HG03354 (cell line): ENCODE measurements at regions not wholly inside any gene's neighbourhood (a gene's known extent, or its start where the extent isn't known, plus 50 kb on each side); places are given as distances from the start of the nearest gene placed in this dataset.

Experiments
- ATAC-seq: cut with Tn5 transposase; IDR thresholded peaks from one replicate; pipeline ENCODE4 v1.9.1; 2021; ENCODE audit warnings: mild to moderate bottlenecking; ENCODE audit not compliant: unreplicated experiment, poor library complexity, severe bottlenecking

- ATAC-seq = no peak
Measured at GRCh38 chr21:31505975-31506374, 153.5 kb upstream of the SOD1 start.

GRCh38 chr21:31503939-31504338 lies 155.6 kb upstream of the SOD1 start:
- ATAC-seq = no peak

GRCh38 chr21:31503467-31503866 lies 156.0 kb upstream of the SOD1 start:
- no peak for ATAC-seq

GRCh38 chr21:31502537-31503143 lies 156.9 kb upstream of the SOD1 start:
- no peak for ATAC-seq

GRCh38 chr21:31501926-31502325 lies 157.6 kb upstream of the SOD1 start:
- no peak for ATAC-seq

GRCh38 chr21:31500982-31501381 lies 156.9 kb upstream of the TIAM1 start:
- ATAC-seq = no peak

GRCh38 chr21:31500071-31500470 lies 156.0 kb upstream of the TIAM1 start:
- no peak for ATAC-seq

GRCh38 chr21:31498985-31499384 lies 154.9 kb upstream of the TIAM1 start:
- ATAC-seq = no peak

- no peak for ATAC-seq
Measured at GRCh38 chr21:31497914-31498313, 153.9 kb upstream of the TIAM1 start.

GRCh38 chr21:31493350-31493880 lies 149.4 kb upstream of the TIAM1 start:
- ATAC-seq = no peak

- no peak for ATAC-seq
Measured at GRCh38 chr21:31491617-31492016, 147.6 kb upstream of the TIAM1 start.

- no peak for ATAC-seq
Measured at GRCh38 chr21:31490443-31490842, 146.4 kb upstream of the TIAM1 start.

- ATAC-seq = no peak
Measured at GRCh38 chr21:31489726-31490125, 145.7 kb upstream of the TIAM1 start.

GRCh38 chr21:31489014-31489413 lies 145.0 kb upstream of the TIAM1 start:
- no peak for ATAC-seq

GRCh38 chr21:31484219-31484618 lies 140.2 kb upstream of the TIAM1 start:
- ATAC-seq = no peak

- ATAC-seq = no peak
Measured at GRCh38 chr21:31483146-31483545, 139.1 kb upstream of the TIAM1 start.

GRCh38 chr21:31482460-31482859 lies 138.4 kb upstream of the TIAM1 start:
- ATAC-seq = no peak

GRCh38 chr21:31480228-31480627 lies 136.2 kb upstream of the TIAM1 start:
- ATAC-seq = no peak

- no peak for ATAC-seq
Measured at GRCh38 chr21:31479714-31480113, 135.7 kb upstream of the TIAM1 start.

GRCh38 chr21:31479222-31479621 lies 135.2 kb upstream of the TIAM1 start:
- ATAC-seq = no peak

- ATAC-seq = no peak
Measured at GRCh38 chr21:31476263-31477022, 132.4 kb upstream of the TIAM1 start.
